Loucy (cell line): ENCODE measurements at regions not wholly inside any gene's neighbourhood (a gene's known extent, or its start where the extent isn't known, plus 50 kb on each side); places are given as distances from the start of the nearest gene placed in this dataset.

Source experiments
- EZH2phosphoT487 ChIP-seq: fragments of 200-600 bp; IDR thresholded peaks from 2 replicates; pipeline ENCODE4 v1.6.1; 2018; ENCODE audit warnings: antibody characterized with exemption, mild to moderate bottlenecking, moderate library complexity, borderline replicate concordance
- TF ChIP-seq, protein P1 (sequence below): fragments of 200-600 bp; sonication (generic); conservative IDR thresholded peaks from 2 replicates; pipeline ENCODE4 v1.5.1; 2014; ENCODE audit warnings: mild to moderate bottlenecking, antibody characterized with exemption, low read length

GRCh38 chr2:150878356-150878755 lies 383.3 kb downstream of the RBM43 start:
- TF ChIP-seq, protein P1, sequence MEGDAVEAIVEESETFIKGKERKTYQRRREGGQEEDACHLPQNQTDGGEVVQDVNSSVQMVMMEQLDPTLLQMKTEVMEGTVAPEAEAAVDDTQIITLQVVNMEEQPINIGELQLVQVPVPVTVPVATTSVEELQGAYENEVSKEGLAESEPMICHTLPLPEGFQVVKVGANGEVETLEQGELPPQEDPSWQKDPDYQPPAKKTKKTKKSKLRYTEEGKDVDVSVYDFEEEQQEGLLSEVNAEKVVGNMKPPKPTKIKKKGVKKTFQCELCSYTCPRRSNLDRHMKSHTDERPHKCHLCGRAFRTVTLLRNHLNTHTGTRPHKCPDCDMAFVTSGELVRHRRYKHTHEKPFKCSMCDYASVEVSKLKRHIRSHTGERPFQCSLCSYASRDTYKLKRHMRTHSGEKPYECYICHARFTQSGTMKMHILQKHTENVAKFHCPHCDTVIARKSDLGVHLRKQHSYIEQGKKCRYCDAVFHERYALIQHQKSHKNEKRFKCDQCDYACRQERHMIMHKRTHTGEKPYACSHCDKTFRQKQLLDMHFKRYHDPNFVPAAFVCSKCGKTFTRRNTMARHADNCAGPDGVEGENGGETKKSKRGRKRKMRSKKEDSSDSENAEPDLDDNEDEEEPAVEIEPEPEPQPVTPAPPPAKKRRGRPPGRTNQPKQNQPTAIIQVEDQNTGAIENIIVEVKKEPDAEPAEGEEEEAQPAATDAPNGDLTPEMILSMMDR: no peak
- TF ChIP-seq EZH2phosphoT487: no peak
